ENCODE measurements at regions not wholly inside any gene's neighbourhood (a gene's known extent, or its start where the extent isn't known, plus 50 kb on each side); places are given as distances from the start of the nearest gene placed in this dataset.

- DNase-seq (ENCODE audit: low spot score in 2 of 2) (no peak), FAIRE-seq (no peak)
Measured at GRCh38 chr10:42969909-42970308, 107.0 kb upstream of the RET start.

- FAIRE-seq (no peak), DNase-seq (ENCODE audit: low spot score in 2 of 2) (no peak)
Measured at GRCh38 chr10:42970451-42971250, 106.2 kb upstream of the RET start.

GRCh38 chr10:42971251-42971599 lies 105.6 kb upstream of the RET start:
- DNase-seq (ENCODE audit: low spot score in 2 of 2) (no peak), FAIRE-seq (no peak)

DNA sequence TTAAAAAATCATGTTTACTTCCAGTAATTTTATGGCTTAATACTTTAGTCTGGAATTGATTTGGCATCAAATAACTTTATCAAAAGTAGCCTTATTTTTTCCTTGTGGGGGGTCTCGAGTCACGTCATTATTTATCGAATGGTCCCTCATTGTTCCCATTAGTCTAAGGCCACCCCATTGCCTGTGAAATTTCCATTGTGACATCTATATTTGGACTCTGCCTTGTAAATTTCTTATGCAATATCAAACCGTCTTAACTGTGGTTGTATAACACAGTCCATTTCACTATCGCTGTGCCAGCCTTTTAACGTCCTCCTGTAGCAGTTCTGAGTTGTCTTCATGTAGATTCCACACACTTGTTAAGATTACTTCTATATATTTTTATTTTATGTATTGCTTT lies 103.9 kb upstream of the RET start:
- no peak for DNase-seq (ENCODE audit: low spot score in 2 of 2)
- no peak for FAIRE-seq

DNA sequence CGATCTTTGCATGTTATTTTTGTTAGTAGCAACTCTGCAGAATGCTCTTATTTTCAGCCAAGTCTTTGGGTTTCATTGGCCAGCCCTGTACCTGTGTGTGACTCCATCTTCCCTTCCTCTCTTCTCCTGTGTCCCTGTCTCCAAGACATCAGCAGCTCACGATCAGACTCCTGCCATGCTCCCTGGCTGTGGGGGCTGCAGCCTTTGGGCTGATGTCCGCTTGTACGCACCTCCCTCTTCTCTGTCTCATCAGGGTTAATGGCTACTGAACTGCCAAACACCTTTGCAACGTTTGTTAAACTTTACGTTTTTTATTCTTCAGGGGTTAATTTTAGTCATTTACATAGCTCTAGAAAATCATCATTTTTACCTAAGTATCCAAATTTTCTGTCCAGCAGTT lies 103.5 kb upstream of the RET start:
- FAIRE-seq = no peak
- DNase-seq (ENCODE audit: low spot score in 2 of 2) = no peak

DNA sequence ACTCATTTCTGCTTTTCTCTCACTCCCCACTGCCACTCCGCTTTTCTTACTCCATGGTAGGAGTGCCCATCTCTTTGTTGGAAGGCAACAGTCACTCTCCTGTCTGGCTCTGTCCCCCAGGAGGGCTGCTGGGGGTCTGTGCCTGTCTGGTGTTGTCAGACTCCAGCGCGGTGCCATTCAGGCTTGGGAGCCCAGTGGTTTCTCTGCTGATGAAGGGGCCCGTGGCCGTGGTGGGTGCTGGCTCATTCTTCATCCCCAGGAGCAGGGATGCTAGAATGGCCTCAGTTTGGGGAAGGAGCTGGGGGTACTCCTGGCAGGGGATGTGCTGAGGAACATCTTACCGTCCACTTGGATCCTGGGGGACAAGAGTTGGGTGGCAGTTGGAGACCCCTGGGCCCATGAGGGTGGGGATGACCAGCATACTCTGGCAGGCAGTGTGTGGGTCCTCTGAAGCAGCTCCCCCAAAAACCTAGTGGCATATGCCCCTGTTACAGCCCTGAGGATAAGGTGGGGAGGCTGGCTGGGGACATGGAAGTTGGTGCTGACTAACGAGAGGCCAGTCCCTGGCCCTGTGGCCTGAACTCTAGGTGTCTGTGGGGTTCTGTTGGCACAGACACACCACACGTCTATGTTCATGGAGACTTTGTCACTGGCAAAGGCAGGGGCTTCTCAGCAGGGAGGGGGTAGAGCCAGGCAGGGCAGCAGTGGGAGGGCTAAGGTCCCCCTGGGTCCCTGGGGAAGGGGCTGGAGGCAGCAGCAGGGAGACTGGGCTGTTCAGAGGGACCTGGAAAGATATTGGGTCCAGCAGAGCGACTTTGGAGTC lies 102.8 kb upstream of the RET start:
- no peak for DNase-seq (ENCODE audit: low spot score in 2 of 2)
- FAIRE-seq = no peak

DNA sequence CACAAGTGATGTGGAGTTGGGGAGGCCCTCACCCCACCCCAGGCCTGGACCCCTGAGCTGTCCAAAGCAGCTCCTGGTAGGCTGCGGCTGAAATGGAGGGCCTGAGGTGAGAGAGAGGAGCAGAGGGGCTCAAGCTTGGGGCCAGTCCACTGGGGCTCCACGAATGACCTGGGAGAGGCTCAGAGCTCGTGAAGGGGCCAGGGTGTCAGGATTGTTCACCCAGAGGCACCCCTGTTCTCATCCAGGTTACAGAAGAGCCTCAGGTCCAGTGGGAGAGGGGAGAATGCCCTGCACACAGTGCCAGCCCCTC lies 102.2 kb upstream of the RET start:
- DNase-seq (ENCODE audit: low spot score in 2 of 2) (no peak), FAIRE-seq (no peak)

DNA sequence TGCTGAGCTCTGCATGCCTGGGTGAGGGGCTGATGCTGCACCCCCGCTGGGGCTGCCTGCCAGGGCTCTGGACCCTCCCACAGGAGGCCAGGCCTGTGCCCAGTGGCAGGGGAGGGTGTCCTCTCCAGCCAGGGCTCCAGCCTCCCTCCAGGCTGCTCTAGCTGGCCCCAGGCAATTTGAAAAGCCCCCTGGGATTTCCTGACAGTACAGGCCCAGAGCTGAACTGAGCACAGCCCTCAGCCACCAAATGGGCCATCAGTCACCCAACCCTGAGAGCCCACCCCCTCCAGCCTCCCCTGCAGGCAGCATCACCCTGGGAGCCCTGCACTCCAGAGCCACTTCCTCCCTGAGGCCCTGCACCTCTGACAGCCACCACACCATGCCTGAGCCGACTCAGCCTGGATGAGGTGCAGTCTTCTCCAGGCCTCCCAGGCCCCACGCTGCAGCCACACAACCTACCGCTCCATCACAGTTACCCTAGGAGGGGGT lies 101.8 kb upstream of the RET start:
- FAIRE-seq (no peak), DNase-seq (ENCODE audit: low spot score in 2 of 2) (no peak)

DNA sequence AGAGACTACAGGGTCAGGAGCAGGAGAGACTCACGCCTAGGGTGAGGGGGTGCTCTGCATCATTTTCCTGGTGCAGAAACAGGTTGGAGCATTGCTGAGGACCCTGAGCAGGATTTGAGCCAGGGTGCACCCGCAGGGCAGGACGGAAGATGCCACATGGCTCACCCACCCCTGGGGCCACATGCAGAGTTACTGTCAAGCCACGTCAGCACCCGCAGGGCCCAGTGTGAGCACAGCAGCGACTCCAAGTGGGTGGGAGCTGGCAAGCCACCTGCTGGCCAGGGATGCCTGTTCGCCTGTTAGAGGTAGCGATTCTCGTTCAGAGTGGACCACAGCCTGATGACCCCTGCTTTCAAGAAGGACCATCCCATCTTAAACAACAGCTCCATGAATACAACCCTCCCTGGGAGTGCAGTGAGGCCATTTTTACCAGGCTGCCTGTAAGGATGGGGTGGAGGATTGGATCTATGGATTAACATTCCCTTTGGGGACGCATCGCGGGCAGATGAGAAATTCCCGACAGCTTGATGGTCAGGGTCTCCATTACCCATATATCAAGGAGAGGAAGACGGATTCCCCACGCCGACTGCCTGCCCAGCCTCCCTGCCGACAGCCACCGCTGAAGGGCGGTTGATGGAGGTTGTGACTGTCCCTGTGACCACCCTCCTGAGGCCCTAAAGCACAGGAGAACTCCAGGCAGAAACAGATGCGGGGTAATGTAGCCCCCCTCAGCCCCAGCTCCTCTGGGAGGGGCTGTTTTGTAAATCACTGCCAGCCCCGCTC lies 101.1 kb upstream of the RET start:
- no peak for DNase-seq (ENCODE audit: low spot score in 2 of 2)

DNA sequence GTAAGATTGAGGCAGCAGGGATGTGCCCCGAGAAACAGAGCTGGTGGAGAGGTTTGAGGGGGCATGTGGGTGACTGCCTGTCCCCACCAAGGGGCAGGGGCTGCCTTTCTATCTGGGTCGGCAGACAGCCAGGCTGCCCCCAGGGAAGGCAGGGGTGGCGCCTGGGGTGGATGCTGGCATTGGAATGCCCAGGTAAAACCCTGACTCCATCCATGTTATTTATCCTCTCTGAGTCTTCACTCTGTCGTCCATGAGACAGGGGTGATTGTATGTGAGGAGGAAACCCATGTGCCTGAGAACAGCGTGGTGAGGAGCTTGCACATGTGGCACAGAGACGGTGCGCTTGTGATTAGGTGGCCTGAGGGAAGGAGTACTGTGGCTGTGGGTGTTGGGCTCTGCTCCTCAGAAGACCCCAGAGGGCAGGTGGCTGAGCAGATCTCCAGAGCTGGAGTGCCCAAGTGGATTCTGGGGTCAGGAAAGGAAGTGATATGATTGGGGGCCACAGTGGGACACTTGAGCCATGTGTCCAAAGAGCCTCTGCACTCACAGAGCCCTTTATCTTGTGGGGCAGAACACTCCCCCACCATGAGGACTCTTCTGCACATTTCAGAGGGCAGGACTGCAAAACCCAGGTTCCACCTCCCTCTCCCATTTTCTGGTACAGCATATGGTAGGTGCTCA lies 100.4 kb upstream of the RET start:
- FAIRE-seq (no peak), DNase-seq (ENCODE audit: low spot score in 2 of 2) (no peak)

More for the DNA sequence above, 101.1 kb upstream of the RET start:
- FAIRE-seq = no peak

DNA sequence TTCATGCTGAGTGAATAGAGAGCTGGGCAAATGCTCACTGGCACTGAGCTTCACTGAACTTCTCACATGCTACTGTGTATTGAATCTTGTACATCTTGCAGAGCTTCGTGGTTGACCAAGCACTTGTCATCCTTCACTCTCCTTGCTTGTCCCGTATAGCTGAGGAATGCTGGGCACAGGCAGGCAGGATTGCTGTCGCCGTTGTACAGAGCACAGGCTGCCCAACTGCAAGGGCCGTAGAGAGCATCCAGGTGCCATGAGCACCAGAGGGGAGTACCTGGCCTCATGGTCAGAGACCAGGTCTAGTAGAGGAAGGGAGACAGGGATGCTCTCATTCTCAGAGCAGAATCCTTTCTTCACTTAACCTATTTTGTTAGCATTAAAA lies 99.8 kb upstream of the RET start:
- no peak for DNase-seq (ENCODE audit: low spot score in 2 of 2)
- no peak for FAIRE-seq

DNA sequence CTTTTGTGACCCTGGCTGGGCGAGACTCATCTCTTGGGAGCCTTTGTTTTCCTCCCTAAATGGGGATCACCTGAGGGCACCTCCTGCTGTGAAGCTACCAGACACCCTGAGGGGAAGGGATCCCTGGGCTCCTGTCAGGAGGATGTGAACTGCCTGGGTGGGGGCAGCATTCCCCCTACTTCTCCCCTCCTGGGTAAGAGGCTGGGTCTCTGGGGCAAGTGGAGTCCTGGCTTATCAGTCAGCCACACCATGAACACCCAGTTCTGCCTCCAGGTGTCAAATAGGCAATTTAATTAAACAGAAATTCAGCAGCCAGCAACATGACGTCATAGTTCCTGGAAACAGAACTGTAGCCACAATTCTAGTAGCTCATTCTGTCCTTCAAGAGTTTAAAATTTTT lies 97.7 kb upstream of the RET start:
- no peak for DNase-seq (ENCODE audit: low spot score in 2 of 2)
- FAIRE-seq = no peak

- no peak for FAIRE-seq
- no peak for DNase-seq (ENCODE audit: low spot score in 2 of 2)
Measured at GRCh38 chr10:42979721-42980467, 97.0 kb upstream of the RET start.

GRCh38 chr10:42980553-42981357 lies 96.1 kb upstream of the RET start:
- no peak for DNase-seq (ENCODE audit: low spot score in 2 of 2)
- no peak for FAIRE-seq

- FAIRE-seq = no peak
Measured at GRCh38 chr10:42981358-42982236, 95.3 kb upstream of the RET start.

GRCh38 chr10:42982891-42983506 lies 93.9 kb upstream of the RET start:
- DNase-seq (ENCODE audit: low spot score in 2 of 2) (no peak), FAIRE-seq (no peak)

More at GRCh38 chr10:42981358-42982236, 95.3 kb upstream of the RET start:
- DNase-seq (ENCODE audit: low spot score in 2 of 2) = no peak

- DNase-seq (ENCODE audit: low spot score in 2 of 2) = no peak
- no peak for FAIRE-seq
Measured at GRCh38 chr10:42983591-42983990, 93.3 kb upstream of the RET start.

All from frontal cortex (tissue), 3 donors.